HepG2 (cell line): ENCODE measurements at regions not wholly inside any gene's neighbourhood (a gene's known extent, or its start where the extent isn't known, plus 50 kb on each side); places are given as distances from the start of the nearest gene placed in this dataset.

Source experiments
- ATAC-seq: fragments of 200-7000 bp; cut with Tn5 transposase; 3 replicates; pipeline ENCODE4 v1.9.1; 2020; ENCODE audit warnings: mild to moderate bottlenecking, moderate library complexity
- BruUV-seq: library from RNA; stranded (reverse); fragments of 400-500 nt; replicated peaks from 2 replicates; lab custom pipeline; 2021; lab: Mats Ljungman, UMichigan
- CTCF ChIA-PET: fragments of 300-600 bp; formaldehyde crosslinking; extraction: SDS; loops from one replicate; lab custom pipeline; 2021; ENCODE audit warnings: low total read pairs, inconsistent platforms, low intra/inter-chr PET ratio; lab: Yijun Ruan, JAX
- POLR2A ChIA-PET: fragments of 350-600 bp; sonication (Branson Sonifier 250); formaldehyde crosslinking; loops from one replicate; lab custom pipeline; 2020; ENCODE audit warnings: antibody characterized with exemption, inconsistent platforms; lab: Yijun Ruan, JAX
- DNase-seq: peaks from one replicate; pipeline ENCODE4 v3.0.0-alpha.2; 2015; ENCODE audit warnings: low spot score
- FAIRE-seq: peaks from 3 replicates; lab custom pipeline; 2011; peaks lifted over from hg19 to GRCh38; lab: Jason Lieb, UNC
- H2AFZ ChIP-seq: one replicate; pipeline ENCODE4 v1.6.1; 2011; ENCODE audit warnings: low read length, inconsistent platforms
- H3K27ac ChIP-seq: fragments of 300-600 bp; 3 replicates; pipeline ENCODE4 v1.8.0; 2011; ENCODE audit warnings: mixed run types, mild to moderate bottlenecking, mixed read lengths, low read length, inconsistent platforms; ENCODE audit not compliant: insufficient read depth; ENCODE audit errors: extremely low read length
- H3K27me3 ChIP-seq, 2 experiments: fragments of 200-600 bp in 1 of 2; 2 replicates in 1 of 2; 3 replicates in 1 of 2; pipeline versions ENCODE4 v1.6.0 to v1.8.0; 2011; ENCODE audit warnings: low read length in 2 of 2, mild to moderate bottlenecking in 2 of 2, moderate library complexity in 2 of 2, inconsistent platforms in 1 of 2; ENCODE audit not compliant: insufficient read depth in 2 of 2, control insufficient read depth in 1 of 2
- H3K36me3 ChIP-seq, 2 experiments: fragments of 200-600 bp in 1 of 2; replicated peaks in 1 of 2; 2 replicates in 1 of 2; 3 replicates in 1 of 2; pipeline versions ENCODE4 v1.5.1 to v1.8.0; 2011; ENCODE audit warnings: low read length in 2 of 2, inconsistent platforms in 1 of 2; ENCODE audit not compliant: insufficient read depth in 2 of 2, control insufficient read depth in 1 of 2
- H3K4me1 ChIP-seq: 2 replicates; pipeline ENCODE4 v1.5.1; 2012; ENCODE audit warnings: low read length, inconsistent platforms; ENCODE audit not compliant: insufficient read depth
- H3K4me2 ChIP-seq: 2 replicates; pipeline ENCODE4 v1.6.0; 2011; ENCODE audit warnings: low read depth, low read length, inconsistent platforms
- H3K4me3 ChIP-seq, 3 experiments: fragments of 200-600 bp in 1 of 3; sonication (generic), shearing (Covaris generic) in 1 of 3; replicated peaks in 1 of 3; 2 replicates each; pipeline ENCODE4 v1.5.1; 2011 to 2016; ENCODE audit warnings: low read length in 3 of 3, inconsistent platforms in 2 of 3, low read depth in 2 of 3, mild to moderate bottlenecking in 2 of 3, control low read depth in 1 of 3, mixed read lengths in 1 of 3; ENCODE audit not compliant: insufficient read depth in 1 of 3
- H3K79me2 ChIP-seq: one replicate; pipeline ENCODE4 v1.6.1; 2011; ENCODE audit warnings: low read length, inconsistent platforms; ENCODE audit not compliant: insufficient read depth
- H3K9ac ChIP-seq: 2 replicates; pipeline ENCODE4 v1.6.0; 2011; ENCODE audit warnings: mild to moderate bottlenecking, low read depth, low read length, inconsistent platforms; ENCODE audit not compliant: insufficient read depth
- H3K9me3 ChIP-seq: 2 replicates; pipeline ENCODE4 v1.5.1; 2012; ENCODE audit warnings: mild to moderate bottlenecking, low read length
- H4K20me1 ChIP-seq: 2 replicates; pipeline ENCODE4 v1.6.0; 2011; ENCODE audit warnings: inconsistent platforms, mild to moderate bottlenecking, low read length, moderate library complexity; ENCODE audit not compliant: insufficient read depth
- ARID5B ChIP-seq: IDR thresholded peaks from 2 replicates; pipeline ENCODE4 v1.4.0; 2020; ENCODE audit warnings: mild to moderate bottlenecking, missing genetic modification reagents
- FOXC1 ChIP-seq: sonication (generic); formaldehyde crosslinking; IDR thresholded peaks from 2 replicates; pipeline ENCODE4 v1.8.0; 2022; ENCODE audit warnings: mild to moderate bottlenecking, missing genetic modification reagents, borderline replicate concordance
- HHEX ChIP-seq: IDR thresholded peaks from 2 replicates; pipeline ENCODE4 v1.6.1; 2016; ENCODE audit warnings: control low read depth
- NR2F2 ChIP-seq: IDR thresholded peaks from 2 replicates; pipeline ENCODE4 v1.6.1; 2012; ENCODE audit warnings: low read depth, inconsistent platforms, borderline replicate concordance
- RBM39 ChIP-seq: fragments of 200-400 bp; formaldehyde crosslinking; IDR thresholded peaks from one replicate; pipeline ENCODE4 v1.6.1; 2018; ENCODE audit warnings: antibody characterized with exemption, mild to moderate bottlenecking, low read depth, low read length; ENCODE audit not compliant: poor library complexity, severe bottlenecking
- ZNF232 ChIP-seq: sonication (generic); formaldehyde crosslinking; IDR thresholded peaks from 2 replicates; pipeline ENCODE4 v1.4.0; 2020; ENCODE audit warnings: missing genetic modification reagents, borderline replicate concordance
- ZNF235 ChIP-seq: sonication (generic); formaldehyde crosslinking; IDR thresholded peaks from 2 replicates; pipeline ENCODE4 v1.8.1; 2023; ENCODE audit warnings: mild to moderate bottlenecking, missing genetic modification reagents, borderline replicate concordance
- ZNF362 ChIP-seq: sonication (generic); formaldehyde crosslinking; IDR thresholded peaks from 2 replicates; pipeline ENCODE4 v1.4.0; 2020; ENCODE audit warnings: missing genetic modification reagents, mild to moderate bottlenecking, borderline replicate concordance
- ZNF460 ChIP-seq: sonication (generic); formaldehyde crosslinking; IDR thresholded peaks from 2 replicates; pipeline ENCODE4 v1.5.1; 2020; ENCODE audit warnings: missing genetic modification reagents, mild to moderate bottlenecking, borderline replicate concordance
- ZNF563 ChIP-seq: sonication (generic); formaldehyde crosslinking; IDR thresholded peaks from 2 replicates; pipeline ENCODE4 v1.8.0; 2022; ENCODE audit warnings: mild to moderate bottlenecking, moderate library complexity, missing genetic modification reagents
- ZNF570 ChIP-seq: sonication (generic); formaldehyde crosslinking; IDR thresholded peaks from 2 replicates; pipeline ENCODE4 v1.4.0; 2020; ENCODE audit warnings: mild to moderate bottlenecking, missing genetic modification reagents, borderline replicate concordance
- ZNF781 ChIP-seq: sonication (generic); formaldehyde crosslinking; IDR thresholded peaks from 2 replicates; pipeline ENCODE4 v1.5.1; 2020; ENCODE audit warnings: borderline replicate concordance, mild to moderate bottlenecking, missing genetic modification reagents; ENCODE audit errors: not compliant biosample characterization
- WGBS: methylation state at CpG from one replicate; pipeline ENCODE4 v1.1.6; 2017; ENCODE audit warnings: low lambda C conversion rate; 5-methylcytosine and 5-hydroxymethylcytosine counted together
- in situ Hi-C: cut with HindIII; loops from 2 replicates; pipeline ENCODE4 v1.10.0; 2017; ENCODE audit warnings: low pct_unique_long_range_greater_than_20kb; ENCODE audit not compliant: extremely low pct_ligation_motif_present
- intact Hi-C: fragments of 100-400 bp; cut with micrococcal nuclease; formaldehyde crosslinking; loops from one replicate; pipeline ENCODE4 v1.10.0; 2022; ENCODE audit not compliant: unreplicated experiment
- TF ChIP-seq, protein P1 (sequence below): sonication (generic); formaldehyde crosslinking; IDR thresholded peaks from 2 replicates; pipeline ENCODE4 v1.4.0; 2020; ENCODE audit warnings: mild to moderate bottlenecking, missing genetic modification reagents
- TF ChIP-seq, protein P2 (sequence below): sonication (generic); formaldehyde crosslinking; conservative IDR thresholded peaks from 2 replicates; pipeline ENCODE4 v1.8.0; 2022; ENCODE audit warnings: missing genetic modification reagents

DNA sequence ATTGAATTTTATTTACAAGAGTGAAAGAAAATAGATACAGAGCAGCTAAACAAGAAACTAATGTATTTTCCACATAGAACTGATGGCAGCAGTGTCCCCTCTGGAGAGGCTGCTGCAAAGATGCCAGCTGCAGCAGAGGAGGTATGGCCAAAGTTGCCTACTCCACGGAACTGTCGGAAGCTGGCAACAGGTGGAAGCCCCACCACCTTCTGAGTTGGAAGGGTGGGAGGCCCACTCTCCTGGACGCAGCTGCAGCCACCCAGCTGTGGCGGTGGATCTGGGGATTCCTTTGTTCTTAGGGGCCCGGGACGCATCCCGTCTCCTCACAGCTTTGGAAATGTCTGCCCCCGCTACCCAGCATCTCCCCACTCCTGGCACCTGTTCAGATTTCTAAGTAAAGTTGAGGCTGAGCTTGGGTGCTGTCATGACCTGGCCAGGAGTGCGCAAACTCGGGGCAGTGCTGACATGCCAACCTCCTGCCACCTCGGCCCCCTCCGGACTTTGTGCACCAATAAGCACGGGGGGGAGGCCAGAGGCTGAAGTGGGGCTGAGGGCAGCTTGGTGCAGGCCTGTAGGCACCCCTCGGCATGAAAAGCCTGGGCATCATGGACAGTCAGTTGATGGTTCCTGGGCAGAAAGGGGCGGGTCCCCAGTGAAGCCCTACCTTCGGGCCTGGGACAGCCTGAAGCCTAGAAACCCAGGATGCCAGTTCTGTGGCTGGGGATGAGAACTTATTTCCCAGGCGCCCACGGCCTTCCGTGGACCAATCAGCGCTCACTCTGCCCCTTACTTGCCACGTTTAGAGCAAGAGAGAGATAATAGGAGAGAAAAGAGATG, 1071.4 kb downstream of the JRKL start:
- 14% methylated on average over 21 of the region's 21 CpGs for WGBS
- no peak for ATAC-seq
- no TSS peak for BruUV-seq
- Histone ChIP-seq H3K9me3 (peaks cover 29% of the 10 kb centered on the region), H3K27me3 (no peaks in the 10 kb centered on the region), H3K79me2 (no peaks in the 10 kb centered on the region), H3K36me3 (no peaks in the 10 kb centered on the region), H2AFZ (no peak overlapping the region), H3K4me3 (no peak overlapping the region), H3K27ac (no peak overlapping the region), H3K9ac (no peak overlapping the region), H3K4me1 (no peaks in the 10 kb centered on the region), H4K20me1 (no peaks in the 10 kb centered on the region), H3K4me2 (no peak overlapping the region)
- intact Hi-C loops (no loop called here), in situ Hi-C loops (loop anchor here (25.0 kb wide), 1 partner anchor 1551 kb away; the partner anchor contains the start of gene CNTN5)
- no peak for DNase-seq
- no peak for FAIRE-seq
- CTCF ChIA-PET: no interaction called here
- POLR2A ChIA-PET: no interaction called here
- TF ChIP-seq ZNF235 (CRISPR knock-in tag) (no peak), HHEX (CRISPR knock-in tag) (no peak), NR2F2 (no peak), ZNF232 (no peak), ZNF563 (CRISPR knock-in tag) (no peak), FOXC1 (CRISPR knock-in tag) (no peak), ARID5B (CRISPR knock-in tag) (no peak), ZNF781 (CRISPR knock-in tag) (no peak), ZNF362 (no peak), RBM39 (no peak), ZNF460 (CRISPR knock-in tag) (no peak), ZNF570 (CRISPR knock-in tag) (no peak)
- TF ChIP-seq, protein P1, sequence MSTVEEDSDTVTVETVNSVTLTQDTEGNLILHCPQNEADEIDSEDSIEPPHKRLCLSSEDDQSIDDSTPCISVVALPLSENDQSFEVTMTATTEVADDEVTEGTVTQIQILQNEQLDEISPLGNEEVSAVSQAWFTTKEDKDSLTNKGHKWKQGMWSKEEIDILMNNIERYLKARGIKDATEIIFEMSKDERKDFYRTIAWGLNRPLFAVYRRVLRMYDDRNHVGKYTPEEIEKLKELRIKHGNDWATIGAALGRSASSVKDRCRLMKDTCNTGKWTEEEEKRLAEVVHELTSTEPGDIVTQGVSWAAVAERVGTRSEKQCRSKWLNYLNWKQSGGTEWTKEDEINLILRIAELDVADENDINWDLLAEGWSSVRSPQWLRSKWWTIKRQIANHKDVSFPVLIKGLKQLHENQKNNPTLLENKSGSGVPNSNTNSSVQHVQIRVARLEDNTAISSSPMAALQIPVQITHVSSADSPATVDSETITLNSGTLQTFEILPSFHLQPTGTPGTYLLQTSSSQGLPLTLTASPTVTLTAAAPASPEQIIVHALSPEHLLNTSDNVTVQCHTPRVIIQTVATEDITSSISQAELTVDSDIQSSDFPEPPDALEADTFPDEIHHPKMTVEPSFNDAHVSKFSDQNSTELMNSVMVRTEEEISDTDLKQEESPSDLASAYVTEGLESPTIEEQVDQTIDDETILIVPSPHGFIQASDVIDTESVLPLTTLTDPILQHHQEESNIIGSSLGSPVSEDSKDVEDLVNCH (CRISPR knock-in tag): no peak
- TF ChIP-seq, protein P2, sequence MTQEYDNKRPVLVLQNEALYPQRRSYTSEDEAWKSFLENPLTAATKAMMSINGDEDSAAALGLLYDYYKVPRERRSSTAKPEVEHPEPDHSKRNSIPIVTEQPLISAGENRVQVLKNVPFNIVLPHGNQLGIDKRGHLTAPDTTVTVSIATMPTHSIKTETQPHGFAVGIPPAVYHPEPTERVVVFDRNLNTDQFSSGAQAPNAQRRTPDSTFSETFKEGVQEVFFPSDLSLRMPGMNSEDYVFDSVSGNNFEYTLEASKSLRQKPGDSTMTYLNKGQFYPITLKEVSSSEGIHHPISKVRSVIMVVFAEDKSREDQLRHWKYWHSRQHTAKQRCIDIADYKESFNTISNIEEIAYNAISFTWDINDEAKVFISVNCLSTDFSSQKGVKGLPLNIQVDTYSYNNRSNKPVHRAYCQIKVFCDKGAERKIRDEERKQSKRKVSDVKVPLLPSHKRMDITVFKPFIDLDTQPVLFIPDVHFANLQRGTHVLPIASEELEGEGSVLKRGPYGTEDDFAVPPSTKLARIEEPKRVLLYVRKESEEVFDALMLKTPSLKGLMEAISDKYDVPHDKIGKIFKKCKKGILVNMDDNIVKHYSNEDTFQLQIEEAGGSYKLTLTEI (CRISPR knock-in tag): no peak
